ENCODE measurements at regions not wholly inside any gene's neighbourhood (a gene's known extent, or its start where the extent isn't known, plus 50 kb on each side); places are given as distances from the start of the nearest gene placed in this dataset.

GRCh38 chr2:84280873-84281272 lies 178.2 kb downstream of the SUCLG1 start:
- TF ChIP-seq CTCF (IDR thresholded peaks at IDR 0.05) (no peak), POLR2A (IDR thresholded peaks at IDR 0.05) (no peak)

Data from body of pancreas (tissue), 4 donors.